OCI-LY3 (cell line): ENCODE measurements at regions not wholly inside any gene's neighbourhood (a gene's known extent, or its start where the extent isn't known, plus 50 kb on each side); places are given as distances from the start of the nearest gene placed in this dataset.

ENCODE experiments used
- H2AFZ ChIP-seq: fragments of 200-600, 300-600 bp; shearing (Covaris generic); 2 replicates; pipeline ENCODE4 v1.6.0; 2014; ENCODE audit warnings: antibody characterized with exemption, low read depth, low read length
- H3K27ac ChIP-seq: fragments of 200-600, 300-600 bp; sonication (generic); 2 replicates; pipeline ENCODE4 v1.5.1; 2014; ENCODE audit warnings: mild to moderate bottlenecking, low read length, moderate library complexity, mixed read lengths
- H3K27me3 ChIP-seq: fragments of 200-600, 300-600 bp; sonication (generic); 2 replicates; pipeline ENCODE4 v1.6.1; 2014; ENCODE audit warnings: low read depth, low read length, mixed read lengths
- H3K36me3 ChIP-seq: fragments of 200-600, 300-600 bp; sonication (generic); replicated peaks from 2 replicates; pipeline ENCODE3; 2014; ENCODE audit warnings: low read depth, low read length, mixed read lengths
- H3K4me1 ChIP-seq: fragments of 300-600, 200-600 bp; sonication (generic); 2 replicates; pipeline ENCODE4 v1.6.1; 2014; ENCODE audit warnings: low read length, mixed read lengths
- H3K4me2 ChIP-seq: fragments of 200-600, 300-600 bp; sonication (generic); 2 replicates; pipeline ENCODE4 v1.6.1; 2014; ENCODE audit warnings: low read length, mixed read lengths
- H3K4me3 ChIP-seq: fragments of 300-600, 200-600 bp; sonication (generic); 2 replicates; pipeline ENCODE4 v1.5.1; 2014; ENCODE audit warnings: antibody characterized with exemption, mild to moderate bottlenecking, low read length, moderate library complexity
- H3K79me2 ChIP-seq: fragments of 300-600, 200-600 bp; shearing (Covaris generic); 2 replicates; pipeline ENCODE4 v1.6.1; 2014; ENCODE audit warnings: mild to moderate bottlenecking, low read length, mixed read lengths
- H3K9ac ChIP-seq: fragments of 300-600, 200-600 bp; shearing (Covaris generic); 2 replicates; pipeline ENCODE4 v1.6.0; 2014; ENCODE audit warnings: mild to moderate bottlenecking, low read length, moderate library complexity
- H3K9me3 ChIP-seq: fragments of 200-600, 300-600 bp; shearing (Covaris generic); 2 replicates; pipeline ENCODE4 v1.6.1; 2014; ENCODE audit warnings: low read length, mixed read lengths; ENCODE audit not compliant: insufficient read depth
- H4K20me1 ChIP-seq: fragments of 200-600, 300-600 bp; sonication (generic); 2 replicates; pipeline ENCODE4 v1.6.1; 2016; ENCODE audit warnings: low read length, mixed read lengths; ENCODE audit not compliant: insufficient read depth
- CTCF ChIP-seq: fragments of 200-600, 300-600 bp; sonication (generic); IDR thresholded peaks from 2 replicates; pipeline ENCODE4 v1.5.1; 2014; ENCODE audit warnings: antibody characterized with exemption, low read length, low read depth
- EZH2phosphoT487 ChIP-seq: fragments of 200-600 bp; shearing (Covaris generic); IDR thresholded peaks from 2 replicates; pipeline ENCODE4 v1.6.1; 2018; ENCODE audit warnings: antibody characterized with exemption, mixed run types, low read depth

DNA sequence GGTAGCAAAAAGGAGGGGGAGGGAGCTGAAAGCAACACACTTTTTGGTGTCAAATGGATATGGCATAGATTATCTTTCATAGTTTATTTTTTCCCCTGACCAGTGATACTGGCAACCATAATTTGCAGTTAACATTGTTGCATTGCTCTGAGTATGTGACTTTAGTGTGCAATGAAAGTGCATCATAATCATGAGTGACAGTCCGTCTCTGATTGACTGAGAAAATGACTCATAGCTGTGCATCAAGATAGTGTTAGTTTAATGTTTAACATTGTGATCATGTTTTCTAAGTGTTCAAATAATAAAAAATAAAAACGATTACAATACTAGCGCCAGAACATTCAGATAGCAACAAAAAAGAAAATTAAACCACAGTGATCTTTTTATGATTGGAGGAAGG is 952.4 kb upstream of the TENM4 start:
- H3K79me2 ChIP-seq: no peaks in the 10 kb centered on the region
- no peak overlapping the region for H3K27ac ChIP-seq
- no peaks in the 10 kb centered on the region for H3K9me3 ChIP-seq
- no peak overlapping the region for H2AFZ ChIP-seq
- H3K4me3 ChIP-seq: no peak overlapping the region
- no peaks in the 10 kb centered on the region for H3K27me3 ChIP-seq
- no peak overlapping the region for H3K4me2 ChIP-seq
- no peaks in the 10 kb centered on the region for H3K4me1 ChIP-seq
- no peaks in the 10 kb centered on the region for H4K20me1 ChIP-seq
- H3K9ac ChIP-seq: no peak overlapping the region
- H3K36me3 ChIP-seq: no peaks in the 10 kb centered on the region
- TF ChIP-seq EZH2phosphoT487 (no peak), CTCF (no peak)

DNA sequence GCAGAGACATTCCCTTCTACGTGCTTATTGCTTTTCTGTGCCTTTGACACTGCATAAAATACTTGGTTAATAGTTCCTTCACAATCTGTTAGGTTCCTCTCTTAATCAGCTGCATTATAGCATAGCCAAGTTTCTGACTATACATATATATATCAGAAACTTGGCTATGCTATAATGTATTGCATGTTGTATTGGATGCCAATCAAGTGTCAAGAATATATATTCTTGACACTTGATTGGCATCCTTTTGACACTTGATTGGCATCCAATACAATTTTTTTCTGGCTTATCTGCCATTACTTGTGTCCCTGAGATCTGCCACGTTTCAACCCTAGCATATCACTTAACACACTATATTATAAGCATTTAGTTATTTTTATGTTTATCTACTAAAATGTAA is 949.7 kb upstream of the TENM4 start:
- Histone ChIP-seq H3K4me2 (no peak overlapping the region), H3K4me3 (no peak overlapping the region), H3K79me2 (no peaks in the 10 kb centered on the region), H4K20me1 (no peaks in the 10 kb centered on the region), H3K9me3 (no peaks in the 10 kb centered on the region), H3K9ac (no peak overlapping the region), H3K4me1 (no peaks in the 10 kb centered on the region), H3K27me3 (no peaks in the 10 kb centered on the region), H3K27ac (no peak overlapping the region), H3K36me3 (no peaks in the 10 kb centered on the region), H2AFZ (no peak overlapping the region)
- no peak for TF ChIP-seq CTCF
- no peak for TF ChIP-seq EZH2phosphoT487

DNA sequence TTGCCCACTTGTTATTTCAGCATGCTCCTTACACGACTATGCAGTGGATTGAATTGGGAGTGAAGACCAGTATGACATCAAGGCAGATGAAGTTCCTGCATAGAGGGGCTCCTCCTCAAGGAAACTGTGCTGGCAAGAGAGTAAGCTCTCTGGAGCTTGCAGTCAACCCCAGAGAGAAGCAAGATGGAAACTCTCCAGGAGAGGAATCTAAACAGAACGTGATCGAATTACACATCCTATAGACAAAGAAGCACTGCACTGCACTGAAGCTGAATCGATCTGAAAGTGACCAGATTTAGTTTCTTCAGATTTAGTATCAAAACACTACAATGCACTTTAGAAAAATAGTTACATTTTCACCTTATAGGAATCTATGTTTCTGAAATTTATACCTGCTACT is 947.7 kb upstream of the TENM4 start:
- H3K4me2 ChIP-seq: no peak overlapping the region
- H3K36me3 ChIP-seq: no peaks in the 10 kb centered on the region
- H3K9me3 ChIP-seq: no peaks in the 10 kb centered on the region
- H3K9ac ChIP-seq: no peak overlapping the region
- H3K4me3 ChIP-seq: no peak overlapping the region
- TF ChIP-seq EZH2phosphoT487 (no peak), CTCF (no peak)
- no peaks in the 10 kb centered on the region for H3K79me2 ChIP-seq
- H3K27me3 ChIP-seq: no peaks in the 10 kb centered on the region
- no peaks in the 10 kb centered on the region for H3K4me1 ChIP-seq
- H3K27ac ChIP-seq: no peak overlapping the region
- H4K20me1 ChIP-seq: no peaks in the 10 kb centered on the region
- H2AFZ ChIP-seq: no peak overlapping the region

DNA sequence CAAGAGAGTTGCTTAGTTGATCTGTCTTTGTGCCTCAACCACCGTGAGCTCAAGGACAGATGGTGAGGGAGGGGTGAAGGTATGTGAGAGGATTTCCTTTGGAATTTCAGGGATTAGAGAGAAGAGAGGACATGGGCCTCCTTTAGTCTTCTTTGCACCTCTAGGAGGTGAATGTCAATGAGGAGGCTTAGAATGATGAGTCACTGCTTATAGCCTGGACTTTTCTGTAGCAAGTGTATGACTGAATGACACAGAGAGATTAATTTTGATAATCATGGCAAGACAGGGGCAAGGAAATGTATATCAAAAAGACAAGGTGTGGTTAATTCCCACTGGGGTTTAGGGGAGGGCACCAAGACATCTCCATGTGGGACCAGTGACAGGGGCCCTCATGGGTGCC is 947.3 kb upstream of the TENM4 start:
- Histone ChIP-seq H3K9me3 (no peaks in the 10 kb centered on the region), H3K9ac (no peak overlapping the region), H3K36me3 (no peaks in the 10 kb centered on the region), H3K27me3 (no peaks in the 10 kb centered on the region), H3K4me2 (no peak overlapping the region), H3K4me3 (no peak overlapping the region), H4K20me1 (no peaks in the 10 kb centered on the region), H2AFZ (no peak overlapping the region), H3K79me2 (no peaks in the 10 kb centered on the region), H3K27ac (no peak overlapping the region), H3K4me1 (no peaks in the 10 kb centered on the region)
- TF ChIP-seq CTCF: no peak
- TF ChIP-seq EZH2phosphoT487: no peak
